OCI-LY1 (cell line): ENCODE measurements at regions not wholly inside any gene's neighbourhood (a gene's known extent, or its start where the extent isn't known, plus 50 kb on each side); places are given as distances from the start of the nearest gene placed in this dataset.
A peak's percentile ranks its signal among the peaks of the same experiment; 100 is the strongest.

ENCODE experiments used
- H2AFZ ChIP-seq: fragments of 200-600 bp; sonication (generic), shearing (Covaris generic); 2 replicates; pipeline ENCODE4 v1.6.0; 2014; ENCODE audit warnings: antibody characterized with exemption, mild to moderate bottlenecking, low read length
- H3F3A ChIP-seq: fragments of 200-600 bp; sonication (generic), shearing (Covaris generic); 2 replicates; pipeline ENCODE4 v1.6.0; 2014; ENCODE audit warnings: mild to moderate bottlenecking, antibody characterized with exemption, low read length, moderate library complexity; ENCODE audit not compliant: insufficient read depth
- H3K27ac ChIP-seq: fragments of 200-600 bp; sonication (generic); 2 replicates; pipeline ENCODE4 v1.5.1; 2014; ENCODE audit warnings: low read length, mixed run types, mild to moderate bottlenecking, low read depth; ENCODE audit not compliant: poor library complexity, severe bottlenecking
- H3K27me3 ChIP-seq: fragments of 200-600 bp; sonication (generic); 2 replicates; pipeline ENCODE4 v1.6.0; 2014; ENCODE audit warnings: antibody characterized with exemption, mild to moderate bottlenecking, low read length, moderate library complexity; ENCODE audit not compliant: insufficient read depth
- H3K36me3 ChIP-seq: fragments of 200-600 bp; sonication (generic); 2 replicates; pipeline ENCODE4 v1.6.1; 2014; ENCODE audit warnings: mild to moderate bottlenecking, antibody characterized with exemption, low read length, moderate library complexity, mixed read lengths; ENCODE audit not compliant: insufficient read depth
- H3K4me1 ChIP-seq: fragments of 200-600 bp; sonication (generic); 2 replicates; pipeline ENCODE4 v1.5.1; 2014; ENCODE audit warnings: mild to moderate bottlenecking, low read length, moderate library complexity; ENCODE audit not compliant: insufficient read depth, severe bottlenecking
- H3K4me2 ChIP-seq: fragments of 200-600 bp; sonication (generic), shearing (Covaris generic); 2 replicates; pipeline ENCODE4 v1.6.1; 2014; ENCODE audit warnings: low read length
- H3K4me3 ChIP-seq: fragments of 200-600 bp; sonication (generic); 2 replicates; pipeline ENCODE4 v1.5.1; 2014; ENCODE audit warnings: low read length, low read depth, mild to moderate bottlenecking, mixed read lengths; ENCODE audit not compliant: poor library complexity, severe bottlenecking
- H3K79me2 ChIP-seq: fragments of 200-600 bp; shearing (Covaris generic); 2 replicates; pipeline ENCODE4 v1.6.1; 2016; ENCODE audit warnings: mixed run types, low read length, mixed read lengths; ENCODE audit not compliant: insufficient read depth
- H3K9ac ChIP-seq: fragments of 200-600 bp; sonication (generic), shearing (Covaris generic); 2 replicates; pipeline ENCODE4 v1.6.1; 2014; ENCODE audit warnings: mild to moderate bottlenecking, low read length, mixed read lengths
- H3K9me2 ChIP-seq: fragments of 200-600 bp; sonication (generic), shearing (Covaris generic); 2 replicates; pipeline ENCODE4 v1.6.1; 2014; ENCODE audit warnings: low read depth, mild to moderate bottlenecking, low read length, mixed read lengths
- H3K9me3 ChIP-seq: fragments of 200-600 bp; shearing (Covaris generic); 2 replicates; pipeline ENCODE4 v1.6.1; 2014; ENCODE audit warnings: low read length, mixed read lengths
- H4K20me1 ChIP-seq: fragments of 200-600 bp; sonication (generic), shearing (Covaris generic); 2 replicates; pipeline ENCODE4 v1.6.0; 2016; ENCODE audit warnings: mild to moderate bottlenecking, low read length; ENCODE audit not compliant: insufficient read depth
- EZH2 ChIP-seq: fragments of 200-600 bp; sonication (generic), shearing (Covaris generic); IDR thresholded peaks from 2 replicates; pipeline ENCODE4 v1.8.0; 2017; ENCODE audit warnings: borderline replicate concordance, mixed run types, mild to moderate bottlenecking, antibody characterized with exemption, low read length, moderate library complexity, mixed read lengths
- TF ChIP-seq, protein P1 (sequence below): fragments of 200-600 bp; sonication (generic), shearing (Covaris generic); IDR thresholded peaks from 2 replicates; pipeline ENCODE4 v1.5.1; 2017; ENCODE audit warnings: mild to moderate bottlenecking, antibody characterized with exemption, low read length, moderate library complexity, mixed read lengths

GRCh38 chr4:107094976-107095375, 58.9 kb upstream of the DKK2 start:
- Histone ChIP-seq H3K4me1 (no peaks in the 10 kb centered on the region), H3K4me3 (no peak overlapping the region), H3K9me3 (no peaks in the 10 kb centered on the region), H3F3A (no peaks in the 10 kb centered on the region), H4K20me1 (no peaks in the 10 kb centered on the region), H3K79me2 (no peaks in the 10 kb centered on the region), H2AFZ (no peak overlapping the region), H3K27me3 (no peaks in the 10 kb centered on the region), H3K27ac (no peak overlapping the region), H3K4me2 (no peak overlapping the region), H3K36me3 (no peaks in the 10 kb centered on the region), H3K9me2 (no peaks in the 10 kb centered on the region), H3K9ac (no peak overlapping the region)
- TF ChIP-seq EZH2: no peak
- TF ChIP-seq, protein P1, sequence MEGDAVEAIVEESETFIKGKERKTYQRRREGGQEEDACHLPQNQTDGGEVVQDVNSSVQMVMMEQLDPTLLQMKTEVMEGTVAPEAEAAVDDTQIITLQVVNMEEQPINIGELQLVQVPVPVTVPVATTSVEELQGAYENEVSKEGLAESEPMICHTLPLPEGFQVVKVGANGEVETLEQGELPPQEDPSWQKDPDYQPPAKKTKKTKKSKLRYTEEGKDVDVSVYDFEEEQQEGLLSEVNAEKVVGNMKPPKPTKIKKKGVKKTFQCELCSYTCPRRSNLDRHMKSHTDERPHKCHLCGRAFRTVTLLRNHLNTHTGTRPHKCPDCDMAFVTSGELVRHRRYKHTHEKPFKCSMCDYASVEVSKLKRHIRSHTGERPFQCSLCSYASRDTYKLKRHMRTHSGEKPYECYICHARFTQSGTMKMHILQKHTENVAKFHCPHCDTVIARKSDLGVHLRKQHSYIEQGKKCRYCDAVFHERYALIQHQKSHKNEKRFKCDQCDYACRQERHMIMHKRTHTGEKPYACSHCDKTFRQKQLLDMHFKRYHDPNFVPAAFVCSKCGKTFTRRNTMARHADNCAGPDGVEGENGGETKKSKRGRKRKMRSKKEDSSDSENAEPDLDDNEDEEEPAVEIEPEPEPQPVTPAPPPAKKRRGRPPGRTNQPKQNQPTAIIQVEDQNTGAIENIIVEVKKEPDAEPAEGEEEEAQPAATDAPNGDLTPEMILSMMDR: no peak

DNA sequence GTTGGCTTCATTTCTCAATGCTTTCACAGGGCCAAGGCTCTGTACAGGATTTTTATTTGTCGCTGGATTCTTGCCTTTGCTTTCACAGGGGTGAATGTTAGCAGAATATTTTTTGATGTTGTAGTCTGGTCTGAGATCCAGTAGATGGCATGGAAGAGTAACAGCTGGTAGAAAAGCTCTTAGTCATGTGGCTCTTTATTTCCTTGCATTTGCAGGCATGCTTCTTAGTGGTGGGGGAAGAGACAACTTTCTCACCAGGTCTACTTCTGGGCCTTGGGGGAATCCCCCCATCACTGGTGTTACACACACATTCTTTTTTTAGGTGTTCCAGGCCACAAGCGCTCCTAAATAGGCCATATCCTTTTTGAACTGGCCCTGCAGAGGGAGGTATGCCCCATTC, 58.2 kb upstream of the DKK2 start:
- Histone ChIP-seq H3K27ac (no peak overlapping the region), H3K4me2 (no peak overlapping the region), H4K20me1 (no peaks in the 10 kb centered on the region), H3K9me3 (no peaks in the 10 kb centered on the region), H3K79me2 (no peaks in the 10 kb centered on the region), H3F3A (no peaks in the 10 kb centered on the region), H3K9me2 (no peaks in the 10 kb centered on the region), H3K4me1 (no peaks in the 10 kb centered on the region), H3K4me3 (no peak overlapping the region), H3K9ac (no peak overlapping the region), H3K36me3 (no peaks in the 10 kb centered on the region), H3K27me3 (no peaks in the 10 kb centered on the region), H2AFZ (no peak overlapping the region)
- TF ChIP-seq, protein P1: peak; percentile 34; the same call in 1 of the 2 replicates
- TF ChIP-seq EZH2: no peak
